ENCODE measurements at regions not wholly inside any gene's neighbourhood (a gene's known extent, or its start where the extent isn't known, plus 50 kb on each side); places are given as distances from the start of the nearest gene placed in this dataset.

DNA sequence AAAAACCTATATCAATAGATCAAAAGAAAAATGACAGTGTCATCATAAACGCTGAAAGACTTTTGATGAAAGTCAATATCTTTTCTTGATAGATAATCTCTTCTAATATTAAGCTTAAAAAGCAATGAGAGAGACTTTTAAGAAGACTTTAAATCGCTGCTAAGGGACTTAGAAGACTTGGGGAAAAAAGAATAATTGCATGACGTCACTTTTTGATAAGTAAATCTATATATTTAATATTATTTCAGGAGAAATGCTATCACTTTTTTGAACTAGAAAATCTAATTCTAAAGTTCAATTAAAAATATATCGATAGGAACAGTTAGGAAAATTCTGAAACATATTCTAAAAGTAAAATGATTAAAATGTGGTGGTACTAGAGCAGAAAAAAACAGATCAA is 78.7 kb upstream of the TSHZ2 start:
- H3K27ac ChIP-seq (ENCODE audit: low read length): no peak overlapping the region
- no peaks in the 10 kb centered on the region for H3K4me1 ChIP-seq (ENCODE audit: control insufficient read depth, insufficient read depth, low read length)
- DNase-seq (no peak), ATAC-seq (no peak)
- intact Hi-C loops (cut with DNase I): no loop called here
- 87% methylated on average over 4 of the region's 4 CpGs for WGBS
- no peaks in the 10 kb centered on the region for H3K9me3 ChIP-seq (ENCODE audit: control insufficient read depth, low read length)
- no peaks in the 10 kb centered on the region for H3K27me3 ChIP-seq (ENCODE audit: control insufficient read depth, insufficient read depth)
- no peak overlapping the region for H3K4me3 ChIP-seq (ENCODE audit: low read length)

GRCh38 chr20:52892023-52892422 is 80.1 kb upstream of the TSHZ2 start:
- no peaks in the 10 kb centered on the region for H3K4me1 ChIP-seq (ENCODE audit: control insufficient read depth, insufficient read depth, low read length)
- intact Hi-C loops (cut with DNase I): no loop called here
- DNase-seq: no peak
- H3K27me3 ChIP-seq (ENCODE audit: control insufficient read depth, insufficient read depth): no peaks in the 10 kb centered on the region
- no peaks in the 10 kb centered on the region for H3K9me3 ChIP-seq (ENCODE audit: control insufficient read depth, low read length)
- no peak for ATAC-seq
- no peak overlapping the region for H3K27ac ChIP-seq (ENCODE audit: low read length)
- 89% methylated on average over 2 of the region's 2 CpGs for WGBS
- no peak overlapping the region for H3K4me3 ChIP-seq (ENCODE audit: low read length)

GRCh38 chr20:52890130-52890529 is 82.0 kb upstream of the TSHZ2 start:
- no peak for DNase-seq
- intact Hi-C loops (cut with DNase I): no loop called here
- no peak overlapping the region for H3K4me3 ChIP-seq (ENCODE audit: low read length)
- no peaks in the 10 kb centered on the region for H3K9me3 ChIP-seq (ENCODE audit: control insufficient read depth, low read length)
- no peak overlapping the region for H3K27ac ChIP-seq (ENCODE audit: low read length)
- no peaks in the 10 kb centered on the region for H3K4me1 ChIP-seq (ENCODE audit: control insufficient read depth, insufficient read depth, low read length)
- H3K27me3 ChIP-seq (ENCODE audit: control insufficient read depth, insufficient read depth): no peaks in the 10 kb centered on the region
- ATAC-seq: no peak
- WGBS: 75% methylated on average over 3 of the region's 3 CpGs

DNA sequence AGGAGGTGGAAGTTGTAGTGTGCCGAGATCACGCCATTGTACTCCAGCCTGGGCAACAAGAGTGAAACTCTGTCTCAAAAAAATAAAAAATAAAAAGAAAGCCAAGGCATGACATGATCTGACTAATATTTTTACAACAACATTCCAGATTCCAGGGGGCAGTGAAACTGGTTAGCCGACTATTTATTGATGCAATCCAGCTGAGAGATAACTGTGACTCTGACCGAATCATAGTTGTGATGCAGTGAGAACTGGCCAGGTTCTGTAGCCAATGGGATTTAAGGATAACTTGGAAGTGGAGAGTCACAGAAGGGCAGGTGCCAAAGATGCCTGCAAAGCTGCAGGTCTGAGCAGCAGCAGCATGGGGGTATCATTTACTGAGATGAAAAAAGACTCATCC is 82.9 kb upstream of the TSHZ2 start:
- no peaks in the 10 kb centered on the region for H3K27me3 ChIP-seq (ENCODE audit: control insufficient read depth, insufficient read depth)
- no peak for DNase-seq
- no peaks in the 10 kb centered on the region for H3K9me3 ChIP-seq (ENCODE audit: control insufficient read depth, low read length)
- no peaks in the 10 kb centered on the region for H3K4me1 ChIP-seq (ENCODE audit: control insufficient read depth, insufficient read depth, low read length)
- H3K4me3 ChIP-seq (ENCODE audit: low read length): no peak overlapping the region
- 63% methylated on average over 4 of the region's 4 CpGs for WGBS
- H3K27ac ChIP-seq (ENCODE audit: low read length): no peak overlapping the region
- intact Hi-C loops (cut with DNase I): no loop called here
- peak; percentile 41 to 49 for ATAC-seq

GRCh38 chr20:52888096-52888495 is 84.1 kb upstream of the TSHZ2 start:
- intact Hi-C loops (cut with DNase I): no loop called here
- WGBS: 94% methylated on average over 3 of the region's 3 CpGs
- no peak for ATAC-seq

DNA sequence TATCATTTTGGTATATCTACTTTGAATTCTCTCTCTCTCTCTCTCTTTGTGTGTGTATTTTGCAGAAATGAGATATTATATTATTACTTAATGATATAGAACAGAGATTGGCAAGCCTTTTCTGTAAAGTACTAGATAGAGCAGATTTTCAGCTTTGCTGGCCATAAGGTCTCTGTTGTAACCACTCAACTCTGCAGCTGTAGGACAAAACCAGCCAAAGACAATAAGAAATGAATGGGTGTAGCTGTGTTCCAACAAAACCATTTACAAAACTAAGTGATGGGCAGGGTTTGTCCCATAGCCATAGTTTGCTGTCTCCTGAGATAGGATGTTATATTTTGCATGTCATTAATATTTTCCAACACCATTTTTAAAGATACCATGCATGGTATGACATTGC is 91.2 kb upstream of the TSHZ2 start:
- intact Hi-C loops (cut with DNase I): no loop called here
- H3K4me3 ChIP-seq (ENCODE audit: low read length): no peak overlapping the region
- no peaks in the 10 kb centered on the region for H3K27me3 ChIP-seq (ENCODE audit: control insufficient read depth, insufficient read depth)
- DNase-seq (no peak), ATAC-seq (no peak)
- H3K27ac ChIP-seq (ENCODE audit: low read length): no peak overlapping the region
- H3K4me1 ChIP-seq (ENCODE audit: control insufficient read depth, insufficient read depth, low read length): no peaks in the 10 kb centered on the region
- H3K9me3 ChIP-seq (ENCODE audit: control insufficient read depth, low read length): no peaks in the 10 kb centered on the region

More at GRCh38 chr20:52888096-52888495, 84.1 kb upstream of the TSHZ2 start:
- no peak overlapping the region for H3K27ac ChIP-seq (ENCODE audit: low read length)
- H3K4me1 ChIP-seq (ENCODE audit: control insufficient read depth, insufficient read depth, low read length): no peaks in the 10 kb centered on the region
- no peaks in the 10 kb centered on the region for H3K27me3 ChIP-seq (ENCODE audit: control insufficient read depth, insufficient read depth)
- no peak overlapping the region for H3K4me3 ChIP-seq (ENCODE audit: low read length)
- no peaks in the 10 kb centered on the region for H3K9me3 ChIP-seq (ENCODE audit: control insufficient read depth, low read length)
- no peak for DNase-seq

- Histone ChIP-seq H3K4me3 (ENCODE audit: low read length) (no peak overlapping the region), H3K27ac (ENCODE audit: low read length) (no peak overlapping the region), H3K27me3 (ENCODE audit: control insufficient read depth, insufficient read depth) (no peaks in the 10 kb centered on the region), H3K9me3 (ENCODE audit: control insufficient read depth, low read length) (no peaks in the 10 kb centered on the region), H3K4me1 (ENCODE audit: control insufficient read depth, insufficient read depth, low read length) (no peaks in the 10 kb centered on the region)
- intact Hi-C loops (cut with DNase I): no loop called here
- no peak for ATAC-seq
- 43% methylated on average over 3 of the region's 3 CpGs for WGBS
- no peak for DNase-seq
Measured at GRCh38 chr20:52880259-52880658, 91.9 kb upstream of the TSHZ2 start.

DNA sequence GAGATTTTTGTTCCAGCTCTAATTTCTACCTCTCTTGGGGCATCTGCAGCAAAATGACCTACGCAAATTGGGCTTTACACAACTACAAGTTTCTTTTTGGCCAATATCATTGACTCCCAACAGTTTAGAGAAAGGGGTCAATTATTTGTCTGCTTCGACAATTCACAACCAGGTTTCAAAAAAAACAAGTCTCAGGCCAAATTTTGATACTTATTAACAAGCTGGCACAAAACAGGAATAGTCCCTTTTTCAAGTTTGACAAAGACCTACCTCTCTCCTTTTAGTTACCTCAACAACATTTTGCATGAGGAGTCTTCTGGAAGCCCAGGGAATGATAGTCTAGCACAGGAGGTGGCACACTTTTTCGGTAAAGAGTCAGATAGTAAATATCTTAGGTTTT is 97.9 kb upstream of the TSHZ2 start:
- H3K9me3 ChIP-seq (ENCODE audit: control insufficient read depth, low read length): no peaks in the 10 kb centered on the region
- H3K27me3 ChIP-seq (ENCODE audit: control insufficient read depth, insufficient read depth): no peaks in the 10 kb centered on the region
- H3K4me1 ChIP-seq (ENCODE audit: control insufficient read depth, insufficient read depth, low read length): no peaks in the 10 kb centered on the region
- intact Hi-C loops (cut with DNase I): no loop called here
- DNase-seq (no peak), ATAC-seq (no peak)
- no peak overlapping the region for H3K4me3 ChIP-seq (ENCODE audit: low read length)
- H3K27ac ChIP-seq (ENCODE audit: low read length): no peak overlapping the region
- WGBS: 91% methylated on average over 3 of the region's 3 CpGs

GRCh38 chr20:52869698-52870501 is 102.3 kb upstream of the TSHZ2 start:
- intact Hi-C loops (cut with DNase I): no loop called here
- DNase-seq: no peak
- WGBS: 86% methylated on average over 6 of the region's 6 CpGs
- H3K4me1 ChIP-seq (ENCODE audit: control insufficient read depth, insufficient read depth, low read length): no peaks in the 10 kb centered on the region
- H3K9me3 ChIP-seq (ENCODE audit: control insufficient read depth, low read length): no peaks in the 10 kb centered on the region
- no peak overlapping the region for H3K4me3 ChIP-seq (ENCODE audit: low read length)
- no peak overlapping the region for H3K27ac ChIP-seq (ENCODE audit: low read length)
- no peak for ATAC-seq
- no peaks in the 10 kb centered on the region for H3K27me3 ChIP-seq (ENCODE audit: control insufficient read depth, insufficient read depth)

GRCh38 chr20:52869276-52869675 is 102.9 kb upstream of the TSHZ2 start:
- intact Hi-C loops (cut with DNase I): no loop called here
- no peak for ATAC-seq
- 90% methylated on average over 2 of the region's 2 CpGs for WGBS
- no peak overlapping the region for H3K4me3 ChIP-seq (ENCODE audit: low read length)
- no peak overlapping the region for H3K27ac ChIP-seq (ENCODE audit: low read length)
- no peaks in the 10 kb centered on the region for H3K4me1 ChIP-seq (ENCODE audit: control insufficient read depth, insufficient read depth, low read length)
- no peaks in the 10 kb centered on the region for H3K27me3 ChIP-seq (ENCODE audit: control insufficient read depth, insufficient read depth)
- H3K9me3 ChIP-seq (ENCODE audit: control insufficient read depth, low read length): no peaks in the 10 kb centered on the region
- no peak for DNase-seq

DNA sequence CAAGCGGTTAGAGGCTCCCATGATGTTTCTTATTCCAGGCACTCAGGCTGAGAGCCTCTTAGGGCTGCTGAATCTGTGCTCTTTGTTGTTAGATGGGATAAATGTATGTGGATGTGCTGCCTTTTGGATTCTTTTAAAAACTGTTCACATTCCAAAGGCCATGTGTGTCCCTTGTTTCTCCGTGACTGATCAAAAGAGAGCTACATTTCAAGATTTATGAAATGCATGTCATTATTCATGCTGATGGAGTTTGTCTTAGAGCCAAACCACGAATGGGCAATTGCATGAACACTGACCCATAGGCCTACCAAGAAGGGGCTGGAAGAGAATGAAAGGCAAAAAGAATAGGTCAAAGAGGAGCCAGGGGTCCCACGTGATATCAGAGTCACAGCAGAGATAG is 104.9 kb upstream of the TSHZ2 start:
- intact Hi-C loops (cut with DNase I): no loop called here

More for the DNA sequence above, 104.9 kb upstream of the TSHZ2 start:
- H3K4me3 ChIP-seq (ENCODE audit: low read length): no peak overlapping the region
- WGBS: 73% methylated on average over 4 of the region's 4 CpGs
- no peaks in the 10 kb centered on the region for H3K4me1 ChIP-seq (ENCODE audit: control insufficient read depth, insufficient read depth, low read length)
- DNase-seq (no peak), ATAC-seq (no peak)
- H3K27me3 ChIP-seq (ENCODE audit: control insufficient read depth, insufficient read depth): no peaks in the 10 kb centered on the region
- no peak overlapping the region for H3K27ac ChIP-seq (ENCODE audit: low read length)
- H3K9me3 ChIP-seq (ENCODE audit: control insufficient read depth, low read length): no peaks in the 10 kb centered on the region

Data from right cardiac atrium (tissue), 5 donors.